ENCODE measurements at regions not wholly inside any gene's neighbourhood (a gene's known extent, or its start where the extent isn't known, plus 50 kb on each side); places are given as distances from the start of the nearest gene placed in this dataset.

GRCh38 chr1:47621483-47621882 lies 183.6 kb downstream of the FOXD2 start:
- H3K4me3 ChIP-seq (ENCODE audit: low read depth, low read length): no peak overlapping the region

GRCh38 chr1:47621977-47622376 lies 184.1 kb downstream of the FOXD2 start:
- Histone ChIP-seq H3K27me3 (ENCODE audit: control insufficient read depth, insufficient read depth, low read length) (peaks cover 6% of the 10 kb centered on the region), H3K27ac (ENCODE audit: low read depth, low read length) (no peak overlapping the region), H3K4me3 (ENCODE audit: low read depth, low read length) (no peak overlapping the region), H3K36me3 (ENCODE audit: control insufficient read depth, insufficient read depth, low read length) (no peaks in the 10 kb centered on the region), H3K9ac (ENCODE audit: low read depth, low read length) (no peak overlapping the region), H3K4me1 (ENCODE audit: control insufficient read depth, insufficient read depth, low read length) (no peaks in the 10 kb centered on the region; the same call in 1 of the 2 replicates), H3K9me3 (ENCODE audit: control insufficient read depth, insufficient read depth, low read length) (no peaks in the 10 kb centered on the region)

More at GRCh38 chr1:47621483-47621882, 183.6 kb downstream of the FOXD2 start:
- H3K36me3 ChIP-seq (ENCODE audit: control insufficient read depth, insufficient read depth, low read length): no peaks in the 10 kb centered on the region
- no peaks in the 10 kb centered on the region; the same call in 1 of the 2 replicates for H3K4me1 ChIP-seq (ENCODE audit: control insufficient read depth, insufficient read depth, low read length)
- no peaks in the 10 kb centered on the region for H3K9me3 ChIP-seq (ENCODE audit: control insufficient read depth, insufficient read depth, low read length)
- H3K9ac ChIP-seq (ENCODE audit: low read depth, low read length): no peak overlapping the region
- H3K27ac ChIP-seq (ENCODE audit: low read depth, low read length): no peak overlapping the region
- peaks cover 6% of the 10 kb centered on the region for H3K27me3 ChIP-seq (ENCODE audit: control insufficient read depth, insufficient read depth, low read length)

- Histone ChIP-seq H3K4me1 (ENCODE audit: control insufficient read depth, insufficient read depth, low read length) (no peaks in the 10 kb centered on the region; the same call in 1 of the 2 replicates), H3K36me3 (ENCODE audit: control insufficient read depth, insufficient read depth, low read length) (no peaks in the 10 kb centered on the region), H3K9me3 (ENCODE audit: control insufficient read depth, insufficient read depth, low read length) (no peaks in the 10 kb centered on the region), H3K9ac (ENCODE audit: low read depth, low read length) (no peak overlapping the region), H3K27me3 (ENCODE audit: control insufficient read depth, insufficient read depth, low read length) (peaks cover 6% of the 10 kb centered on the region), H3K27ac (ENCODE audit: low read depth, low read length) (no peak overlapping the region), H3K4me3 (ENCODE audit: low read depth, low read length) (no peak overlapping the region)
Observed at GRCh38 chr1:47622776-47623556, 185.1 kb downstream of the FOXD2 start.

- H3K27me3 ChIP-seq (ENCODE audit: control insufficient read depth, insufficient read depth, low read length): peaks cover 6% of the 10 kb centered on the region
- H3K36me3 ChIP-seq (ENCODE audit: control insufficient read depth, insufficient read depth, low read length): no peaks in the 10 kb centered on the region
- H3K4me1 ChIP-seq (ENCODE audit: control insufficient read depth, insufficient read depth, low read length): no peaks in the 10 kb centered on the region; the same call in 1 of the 2 replicates
- no peaks in the 10 kb centered on the region for H3K9me3 ChIP-seq (ENCODE audit: control insufficient read depth, insufficient read depth, low read length)
- no peak overlapping the region for H3K4me3 ChIP-seq (ENCODE audit: low read depth, low read length)
- no peak overlapping the region for H3K9ac ChIP-seq (ENCODE audit: low read depth, low read length)
- no peak overlapping the region for H3K27ac ChIP-seq (ENCODE audit: low read depth, low read length)
Observed at GRCh38 chr1:47623557-47623940, 185.7 kb downstream of the FOXD2 start.

- Histone ChIP-seq H3K36me3 (ENCODE audit: control insufficient read depth, insufficient read depth, low read length) (no peaks in the 10 kb centered on the region), H3K4me3 (ENCODE audit: low read depth, low read length) (no peak overlapping the region)
Observed at GRCh38 chr1:47624531-47624930, 186.7 kb downstream of the FOXD2 start.

GRCh38 chr1:47627016-47627415 lies 189.2 kb downstream of the FOXD2 start:
- Histone ChIP-seq H3K4me1 (ENCODE audit: control insufficient read depth, insufficient read depth, low read length) (no peaks in the 10 kb centered on the region), H3K4me3 (ENCODE audit: low read depth, low read length) (no peak overlapping the region), H3K27me3 (ENCODE audit: control insufficient read depth, insufficient read depth, low read length) (peaks cover 2% of the 10 kb centered on the region; the same call in 1 of the 2 replicates), H3K27ac (ENCODE audit: low read depth, low read length) (no peak overlapping the region), H3K9me3 (ENCODE audit: control insufficient read depth, insufficient read depth, low read length) (no peaks in the 10 kb centered on the region), H3K36me3 (ENCODE audit: control insufficient read depth, insufficient read depth, low read length) (no peaks in the 10 kb centered on the region), H3K9ac (ENCODE audit: low read depth, low read length) (no peak overlapping the region)

More at GRCh38 chr1:47624531-47624930, 186.7 kb downstream of the FOXD2 start:
- Histone ChIP-seq H3K27me3 (ENCODE audit: control insufficient read depth, insufficient read depth, low read length) (peaks cover 6% of the 10 kb centered on the region), H3K9ac (ENCODE audit: low read depth, low read length) (no peak overlapping the region), H3K9me3 (ENCODE audit: control insufficient read depth, insufficient read depth, low read length) (no peaks in the 10 kb centered on the region), H3K27ac (ENCODE audit: low read depth, low read length) (no peak overlapping the region), H3K4me1 (ENCODE audit: control insufficient read depth, insufficient read depth, low read length) (no peaks in the 10 kb centered on the region; the same call in 1 of the 2 replicates)

- Histone ChIP-seq H3K9ac (ENCODE audit: low read depth, low read length) (no peak overlapping the region), H3K36me3 (ENCODE audit: control insufficient read depth, insufficient read depth, low read length) (no peaks in the 10 kb centered on the region), H3K27me3 (ENCODE audit: control insufficient read depth, insufficient read depth, low read length) (no peaks in the 10 kb centered on the region), H3K4me3 (ENCODE audit: low read depth, low read length) (no peak overlapping the region), H3K4me1 (ENCODE audit: control insufficient read depth, insufficient read depth, low read length) (no peaks in the 10 kb centered on the region), H3K27ac (ENCODE audit: low read depth, low read length) (no peak overlapping the region), H3K9me3 (ENCODE audit: control insufficient read depth, insufficient read depth, low read length) (no peaks in the 10 kb centered on the region)
Observed at GRCh38 chr1:47627471-47628370, 189.9 kb downstream of the FOXD2 start.

- H3K27me3 ChIP-seq (ENCODE audit: control insufficient read depth, insufficient read depth, low read length): no peaks in the 10 kb centered on the region; the same call in 1 of the 2 replicates
- H3K9me3 ChIP-seq (ENCODE audit: control insufficient read depth, insufficient read depth, low read length): no peaks in the 10 kb centered on the region
- H3K36me3 ChIP-seq (ENCODE audit: control insufficient read depth, insufficient read depth, low read length): no peaks in the 10 kb centered on the region
- no peak overlapping the region for H3K9ac ChIP-seq (ENCODE audit: low read depth, low read length)
- no peaks in the 10 kb centered on the region for H3K4me1 ChIP-seq (ENCODE audit: control insufficient read depth, insufficient read depth, low read length)
- H3K27ac ChIP-seq (ENCODE audit: low read depth, low read length): no peak overlapping the region
- no peak overlapping the region for H3K4me3 ChIP-seq (ENCODE audit: low read depth, low read length)
Observed at GRCh38 chr1:47629201-47629600, 191.4 kb downstream of the FOXD2 start.

GRCh38 chr1:47630346-47630745 lies 192.5 kb downstream of the FOXD2 start:
- H3K27me3 ChIP-seq (ENCODE audit: control insufficient read depth, insufficient read depth, low read length): no peaks in the 10 kb centered on the region; the same call in none of the 2 replicates
- H3K27ac ChIP-seq (ENCODE audit: low read depth, low read length): no peak overlapping the region
- H3K4me1 ChIP-seq (ENCODE audit: control insufficient read depth, insufficient read depth, low read length): no peaks in the 10 kb centered on the region
- H3K9ac ChIP-seq (ENCODE audit: low read depth, low read length): no peak overlapping the region
- H3K4me3 ChIP-seq (ENCODE audit: low read depth, low read length): no peak overlapping the region
- H3K36me3 ChIP-seq (ENCODE audit: control insufficient read depth, insufficient read depth, low read length): no peaks in the 10 kb centered on the region
- no peaks in the 10 kb centered on the region for H3K9me3 ChIP-seq (ENCODE audit: control insufficient read depth, insufficient read depth, low read length)

GRCh38 chr1:47631411-47631995 lies 193.7 kb downstream of the FOXD2 start:
- H3K9ac ChIP-seq (ENCODE audit: low read depth, low read length): no peak overlapping the region
- no peak overlapping the region for H3K4me3 ChIP-seq (ENCODE audit: low read depth, low read length)
- no peaks in the 10 kb centered on the region; the same call in none of the 2 replicates for H3K27me3 ChIP-seq (ENCODE audit: control insufficient read depth, insufficient read depth, low read length)
- no peak overlapping the region for H3K27ac ChIP-seq (ENCODE audit: low read depth, low read length)
- H3K9me3 ChIP-seq (ENCODE audit: control insufficient read depth, insufficient read depth, low read length): no peaks in the 10 kb centered on the region
- no peaks in the 10 kb centered on the region for H3K4me1 ChIP-seq (ENCODE audit: control insufficient read depth, insufficient read depth, low read length)
- no peaks in the 10 kb centered on the region for H3K36me3 ChIP-seq (ENCODE audit: control insufficient read depth, insufficient read depth, low read length)

Data from HUES48 (cell line).